ENCODE measurements at regions not wholly inside any gene's neighbourhood (a gene's known extent, or its start where the extent isn't known, plus 50 kb on each side); places are given as distances from the start of the nearest gene placed in this dataset.
"Not testable (repeated sequence)": the region's sequence is repeated elsewhere in the genome, so short reads cannot be mapped to it uniquely, and the experiment has no call there.

GRCh38 chr12:127944211-127944899, 322.6 kb upstream of the TMEM132C start:
- DNase-seq (ENCODE audit: low spot score) = no peak

DNA sequence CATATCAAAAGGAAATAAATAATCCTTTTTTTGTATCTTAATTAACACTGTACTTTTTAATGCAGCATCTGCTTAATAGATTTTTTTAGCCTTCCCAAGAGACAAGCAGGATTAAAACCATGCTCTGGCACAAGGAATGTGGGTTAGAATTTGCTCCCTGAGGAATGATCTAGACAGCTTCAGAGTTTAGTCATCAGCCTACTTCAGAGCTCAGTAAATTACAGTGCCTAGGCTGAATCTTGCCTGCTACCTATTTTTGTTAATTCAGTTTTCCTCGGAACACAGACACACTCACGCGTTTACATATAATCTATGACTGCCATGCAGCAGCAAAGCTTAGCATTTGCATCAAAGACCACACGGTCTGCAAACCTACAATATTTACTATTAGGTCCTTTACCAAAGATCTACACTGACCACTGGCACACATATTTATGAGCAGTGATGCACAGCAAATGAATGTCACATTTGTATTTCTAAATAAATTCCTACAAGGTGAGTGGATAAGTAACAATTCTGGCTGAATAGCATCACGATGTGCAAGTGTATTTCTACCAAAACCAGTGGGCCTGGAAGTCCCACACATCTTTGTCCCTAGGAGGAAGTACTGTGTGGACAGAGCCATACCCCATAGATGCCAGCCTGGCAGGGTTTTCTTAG, 309.8 kb upstream of the TMEM132C start:
- DNase-seq (ENCODE audit: low spot score) = no peak

- no peak for DNase-seq (ENCODE audit: low spot score)
Observed at GRCh38 chr12:127962303-127962702, 304.7 kb upstream of the TMEM132C start.

DNA sequence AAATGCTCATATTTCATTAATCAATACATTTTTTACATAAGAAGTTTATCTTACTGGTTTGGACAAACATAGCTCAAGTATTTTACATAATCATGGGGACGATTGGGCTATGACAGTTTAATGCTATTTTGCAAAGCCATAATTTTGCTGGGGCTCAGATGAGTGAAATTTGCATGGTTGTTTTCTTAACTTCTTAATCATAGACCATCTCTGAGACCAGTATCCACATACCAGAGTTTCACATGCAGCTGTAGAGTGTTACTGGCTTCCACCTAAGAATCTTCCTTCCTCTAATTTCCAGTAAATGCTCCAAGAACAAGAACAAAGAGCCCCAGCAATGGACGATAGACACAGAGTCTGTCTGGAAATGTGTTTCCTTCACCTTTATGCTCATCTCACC, 303.0 kb upstream of the TMEM132C start:
- no peak for DNase-seq (ENCODE audit: low spot score)

DNA sequence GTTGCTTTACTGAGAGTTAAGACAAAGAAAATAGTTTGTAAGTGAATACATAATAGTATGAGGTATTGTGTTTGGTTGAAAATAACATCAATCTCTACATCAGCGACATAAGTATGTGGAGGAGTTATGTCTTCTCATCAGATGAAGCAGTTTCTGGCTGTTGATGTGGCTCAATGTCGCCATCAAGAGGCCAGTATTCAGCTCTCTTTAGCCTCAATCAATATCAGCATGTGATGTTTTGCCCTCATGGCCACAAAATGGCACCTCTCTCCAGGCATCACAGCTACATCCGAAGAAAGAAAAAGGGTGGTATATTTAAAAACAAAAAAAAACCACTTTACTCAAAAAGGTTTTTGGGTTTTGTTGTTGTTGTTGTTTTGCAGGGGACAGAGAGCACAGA, 302.3 kb upstream of the TMEM132C start:
- no peak for DNase-seq (ENCODE audit: low spot score)

DNA sequence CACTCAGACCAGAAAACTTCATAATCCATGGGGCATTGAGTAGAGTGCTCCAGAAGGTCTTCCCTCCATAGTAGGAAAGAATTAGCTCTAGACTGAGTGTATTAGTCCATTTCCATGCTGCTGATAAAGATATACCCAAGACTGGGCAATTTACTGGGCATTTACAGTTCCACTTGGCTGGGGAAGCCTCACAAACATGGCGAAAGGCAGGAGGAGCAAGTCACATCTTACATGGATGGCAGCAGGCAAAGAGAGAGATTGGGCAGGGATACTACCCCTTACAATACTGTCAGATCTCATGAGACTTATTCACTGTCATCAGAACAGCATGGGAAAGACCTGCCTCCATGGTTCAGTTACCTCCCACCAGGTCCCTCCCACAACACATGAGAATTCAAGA, 300.6 kb upstream of the TMEM132C start:
- no peak for DNase-seq (ENCODE audit: low spot score)

GRCh38 chr12:127970491-127970890, 296.5 kb upstream of the TMEM132C start:
- DNase-seq (ENCODE audit: low spot score) = no peak

GRCh38 chr12:127980585-127980984, 286.4 kb upstream of the TMEM132C start:
- DNase-seq (ENCODE audit: low spot score) = no peak

GRCh38 chr12:127981875-127982274, 285.1 kb upstream of the TMEM132C start:
- DNase-seq (ENCODE audit: low spot score) = no peak

GRCh38 chr12:127983213-127983791, 283.7 kb upstream of the TMEM132C start:
- DNase-seq (ENCODE audit: low spot score) = not testable (repeated sequence)

GRCh38 chr12:127984386-127985055, 282.4 kb upstream of the TMEM132C start:
- DNase-seq (ENCODE audit: low spot score) = no peak

GRCh38 chr12:127987199-127987901, 279.6 kb upstream of the TMEM132C start:
- DNase-seq (ENCODE audit: low spot score) = no peak

DNA sequence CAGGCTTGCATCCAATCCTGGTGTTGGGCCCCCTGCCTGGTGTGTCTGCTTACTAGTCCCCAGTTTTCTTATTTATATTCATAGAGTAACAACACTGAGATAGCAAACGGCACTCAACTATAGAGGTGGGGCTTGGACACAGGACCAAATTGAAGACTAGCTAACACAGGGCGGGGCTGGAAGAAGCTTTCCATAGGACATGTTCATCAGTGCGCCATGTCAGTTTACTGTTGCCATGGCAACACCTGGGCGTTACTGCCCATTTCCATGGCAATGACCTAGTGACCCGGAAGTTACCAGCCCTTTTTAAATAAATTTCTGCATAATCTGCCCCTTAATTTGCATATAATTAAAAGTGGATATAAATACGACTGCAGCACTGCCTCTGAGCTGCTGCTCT, 275.5 kb upstream of the TMEM132C start:
- DNase-seq (ENCODE audit: low spot score) = no peak

GRCh38 chr12:127998988-127999387, 268.0 kb upstream of the TMEM132C start:
- no peak for DNase-seq (ENCODE audit: low spot score)

- DNase-seq (ENCODE audit: low spot score) = no peak
Observed at GRCh38 chr12:128004383-128004938, 262.5 kb upstream of the TMEM132C start.

DNA sequence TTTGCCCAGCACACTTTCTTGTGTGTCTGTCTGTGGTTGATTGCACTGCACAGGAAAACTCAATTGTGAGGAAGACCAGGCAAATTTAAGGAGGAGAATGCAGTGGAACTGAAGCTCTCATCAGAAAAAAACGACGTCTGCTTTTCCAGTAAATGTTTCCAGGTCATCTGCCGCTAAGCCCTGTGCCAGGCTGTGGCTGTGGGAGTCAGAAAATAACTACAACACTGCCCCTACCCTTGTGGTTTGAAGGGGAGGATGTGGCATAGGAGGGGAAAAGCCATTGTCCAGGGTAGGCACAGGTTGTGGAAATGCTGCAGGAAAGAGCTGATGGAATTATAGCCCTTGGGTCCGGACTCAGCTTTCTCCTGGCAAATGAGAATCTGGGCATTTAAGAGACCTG, 259.7 kb upstream of the TMEM132C start:
- DNase-seq (ENCODE audit: low spot score) = no peak

- no peak for DNase-seq (ENCODE audit: low spot score)
Observed at GRCh38 chr12:128008341-128008740, 258.6 kb upstream of the TMEM132C start.

- DNase-seq (ENCODE audit: low spot score) = no peak
Observed at GRCh38 chr12:128009108-128009507, 257.9 kb upstream of the TMEM132C start.

DNA sequence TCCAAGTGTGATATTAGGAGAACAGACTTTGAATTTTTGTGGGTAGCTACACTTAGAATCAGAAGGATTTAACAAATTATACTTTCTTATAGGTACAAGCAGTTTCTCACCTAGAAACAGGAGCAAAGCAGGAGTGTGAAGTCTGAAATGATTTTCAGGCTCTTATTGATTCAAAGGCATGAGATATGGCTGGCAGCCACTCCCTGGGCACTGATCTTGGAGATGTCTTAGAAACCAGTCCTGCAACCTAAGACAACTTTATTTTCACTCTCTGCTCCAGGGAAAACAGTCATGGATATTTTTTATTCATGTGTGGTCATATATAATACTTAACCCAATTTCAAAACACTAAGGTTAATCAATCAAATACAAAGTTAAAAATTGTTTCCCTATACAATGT, 254.9 kb upstream of the TMEM132C start:
- DNase-seq (ENCODE audit: low spot score) = no peak

DNA sequence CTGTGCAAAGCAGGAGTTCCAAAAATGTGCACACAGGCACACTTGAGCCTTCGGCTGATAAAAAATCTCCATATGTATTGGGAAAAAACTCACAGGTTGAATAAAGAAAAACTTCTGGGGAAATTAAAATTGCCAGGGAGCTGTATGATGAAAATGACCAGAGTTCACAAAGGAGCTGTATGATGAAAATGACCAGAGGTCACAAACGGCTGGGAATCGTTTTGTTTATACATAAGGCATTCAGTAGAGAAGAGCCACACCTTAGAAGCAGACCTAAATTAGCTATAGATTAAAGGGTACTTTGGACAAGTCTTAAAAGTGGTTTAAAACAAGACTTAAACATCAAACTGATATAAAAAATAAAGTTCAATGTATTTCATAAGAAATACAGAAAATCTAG, 251.7 kb upstream of the TMEM132C start:
- no peak for DNase-seq (ENCODE audit: low spot score)

- no peak for DNase-seq (ENCODE audit: low spot score)
Observed at GRCh38 chr12:128018067-128018466, 248.9 kb upstream of the TMEM132C start.

- no peak for DNase-seq (ENCODE audit: low spot score)
Observed at GRCh38 chr12:128019996-128020544, 246.9 kb upstream of the TMEM132C start.
